NB4 (cell line): ENCODE measurements at regions not wholly inside any gene's neighbourhood (a gene's known extent, or its start where the extent isn't known, plus 50 kb on each side); places are given as distances from the start of the nearest gene placed in this dataset.

Experiments
- MYC ChIP-seq: IDR thresholded peaks from 2 replicates; pipeline ENCODE4 v1.6.1; 2011; ENCODE audit warnings: low read depth, low read length
- TF ChIP-seq, protein P1 (sequence below): IDR thresholded peaks from one replicate; pipeline ENCODE4 v1.5.1; 2012; ENCODE audit warnings: low read depth, low read length
- TF ChIP-seq, protein P2 (sequence below): IDR thresholded peaks from 2 replicates; pipeline ENCODE4 v1.6.1; 2011; ENCODE audit warnings: low read depth, low read length

- TF ChIP-seq, protein P1, sequence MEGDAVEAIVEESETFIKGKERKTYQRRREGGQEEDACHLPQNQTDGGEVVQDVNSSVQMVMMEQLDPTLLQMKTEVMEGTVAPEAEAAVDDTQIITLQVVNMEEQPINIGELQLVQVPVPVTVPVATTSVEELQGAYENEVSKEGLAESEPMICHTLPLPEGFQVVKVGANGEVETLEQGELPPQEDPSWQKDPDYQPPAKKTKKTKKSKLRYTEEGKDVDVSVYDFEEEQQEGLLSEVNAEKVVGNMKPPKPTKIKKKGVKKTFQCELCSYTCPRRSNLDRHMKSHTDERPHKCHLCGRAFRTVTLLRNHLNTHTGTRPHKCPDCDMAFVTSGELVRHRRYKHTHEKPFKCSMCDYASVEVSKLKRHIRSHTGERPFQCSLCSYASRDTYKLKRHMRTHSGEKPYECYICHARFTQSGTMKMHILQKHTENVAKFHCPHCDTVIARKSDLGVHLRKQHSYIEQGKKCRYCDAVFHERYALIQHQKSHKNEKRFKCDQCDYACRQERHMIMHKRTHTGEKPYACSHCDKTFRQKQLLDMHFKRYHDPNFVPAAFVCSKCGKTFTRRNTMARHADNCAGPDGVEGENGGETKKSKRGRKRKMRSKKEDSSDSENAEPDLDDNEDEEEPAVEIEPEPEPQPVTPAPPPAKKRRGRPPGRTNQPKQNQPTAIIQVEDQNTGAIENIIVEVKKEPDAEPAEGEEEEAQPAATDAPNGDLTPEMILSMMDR, result no peak
- no peak for TF ChIP-seq MYC
- TF ChIP-seq, protein P2, sequence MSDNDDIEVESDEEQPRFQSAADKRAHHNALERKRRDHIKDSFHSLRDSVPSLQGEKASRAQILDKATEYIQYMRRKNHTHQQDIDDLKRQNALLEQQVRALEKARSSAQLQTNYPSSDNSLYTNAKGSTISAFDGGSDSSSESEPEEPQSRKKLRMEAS, result no peak
Measured at GRCh38 chr2:83376731-83377130, 1082.3 kb downstream of the SUCLG1 start.
